PFSK-1 (cell line): ENCODE measurements at regions not wholly inside any gene's neighbourhood (a gene's known extent, or its start where the extent isn't known, plus 50 kb on each side); places are given as distances from the start of the nearest gene placed in this dataset.

Experiments used
- POLR2AphosphoS5 ChIP-seq: IDR thresholded peaks from 2 replicates; pipeline ENCODE4 v1.6.1; 2012; ENCODE audit warnings: low read depth, mild to moderate bottlenecking, control low read depth, low read length, moderate library complexity
- REST ChIP-seq, 2 experiments: IDR thresholded peaks; 2 replicates each; pipeline versions ENCODE4 v1.6.1 to v1.8.0; 2011 to 2012; ENCODE audit warnings: low read depth in 2 of 2, low read length in 2 of 2, control low read depth in 1 of 2, inconsistent platforms in 1 of 2, mild to moderate bottlenecking in 1 of 2, moderate library complexity in 1 of 2; ENCODE audit not compliant: insufficient read depth in 1 of 2
- TAF1 ChIP-seq: IDR thresholded peaks from 2 replicates; pipeline ENCODE4 v1.6.1; 2012; ENCODE audit warnings: low read length, control low read depth, borderline replicate concordance; ENCODE audit not compliant: insufficient read depth

- TF ChIP-seq TAF1 (no peak), POLR2AphosphoS5 (no peak), REST (IDR thresholded peaks at IDR 0.05; ENCODE audit: insufficient read depth in 1 of 2, low read depth in 2 of 2, low read length in 2 of 2) (no peak)
Measured at GRCh38 chr5:18544421-18544820, 910.2 kb downstream of the TAF11L14 start.
